ENCODE measurements at regions not wholly inside any gene's neighbourhood (a gene's known extent, or its start where the extent isn't known, plus 50 kb on each side); places are given as distances from the start of the nearest gene placed in this dataset.

DNA sequence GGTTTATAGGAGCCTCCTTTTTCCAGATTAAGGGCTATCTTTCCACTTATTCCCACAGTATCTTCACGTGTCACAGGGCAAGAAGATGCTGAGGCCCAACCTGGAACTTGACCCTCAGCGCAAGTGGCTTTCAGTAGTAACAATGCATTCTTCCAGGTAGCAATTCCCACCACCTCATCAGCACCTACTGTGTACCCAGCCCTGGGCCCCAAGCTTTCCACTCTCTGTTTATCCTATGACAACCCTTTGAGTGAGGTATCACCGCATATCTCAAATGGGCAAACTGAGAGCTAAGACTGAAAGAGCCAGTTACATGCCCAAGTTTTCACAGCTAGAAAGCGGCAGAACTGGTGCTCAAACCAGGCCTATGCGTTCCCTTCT lies 88.2 kb downstream of the CPN2 start:
- TF ChIP-seq EZH2 (IDR thresholded peaks at IDR 0.05; ENCODE audit: borderline replicate concordance) (no peak), EZH2phosphoT487 (IDR thresholded peaks at IDR 0.05; ENCODE audit: low read depth, severe bottlenecking, unreplicated experiment) (no peak)
- TF ChIP-seq, protein P1, sequence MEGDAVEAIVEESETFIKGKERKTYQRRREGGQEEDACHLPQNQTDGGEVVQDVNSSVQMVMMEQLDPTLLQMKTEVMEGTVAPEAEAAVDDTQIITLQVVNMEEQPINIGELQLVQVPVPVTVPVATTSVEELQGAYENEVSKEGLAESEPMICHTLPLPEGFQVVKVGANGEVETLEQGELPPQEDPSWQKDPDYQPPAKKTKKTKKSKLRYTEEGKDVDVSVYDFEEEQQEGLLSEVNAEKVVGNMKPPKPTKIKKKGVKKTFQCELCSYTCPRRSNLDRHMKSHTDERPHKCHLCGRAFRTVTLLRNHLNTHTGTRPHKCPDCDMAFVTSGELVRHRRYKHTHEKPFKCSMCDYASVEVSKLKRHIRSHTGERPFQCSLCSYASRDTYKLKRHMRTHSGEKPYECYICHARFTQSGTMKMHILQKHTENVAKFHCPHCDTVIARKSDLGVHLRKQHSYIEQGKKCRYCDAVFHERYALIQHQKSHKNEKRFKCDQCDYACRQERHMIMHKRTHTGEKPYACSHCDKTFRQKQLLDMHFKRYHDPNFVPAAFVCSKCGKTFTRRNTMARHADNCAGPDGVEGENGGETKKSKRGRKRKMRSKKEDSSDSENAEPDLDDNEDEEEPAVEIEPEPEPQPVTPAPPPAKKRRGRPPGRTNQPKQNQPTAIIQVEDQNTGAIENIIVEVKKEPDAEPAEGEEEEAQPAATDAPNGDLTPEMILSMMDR (IDR thresholded peaks at IDR 0.05; ENCODE audit: poor library complexity), result no peak
